GM21737 (cell line): ENCODE measurements at regions not wholly inside any gene's neighbourhood (a gene's known extent, or its start where the extent isn't known, plus 50 kb on each side); places are given as distances from the start of the nearest gene placed in this dataset.

ENCODE experiments used
- ATAC-seq: cut with Tn5 transposase; IDR thresholded peaks from one replicate; pipeline ENCODE4 v1.9.1; 2021; ENCODE audit warnings: mild to moderate bottlenecking, moderate library complexity; ENCODE audit not compliant: unreplicated experiment

- ATAC-seq = no peak
Measured at GRCh38 chr12:96132819-96133218, 61.4 kb upstream of the ELK3 start.

DNA sequence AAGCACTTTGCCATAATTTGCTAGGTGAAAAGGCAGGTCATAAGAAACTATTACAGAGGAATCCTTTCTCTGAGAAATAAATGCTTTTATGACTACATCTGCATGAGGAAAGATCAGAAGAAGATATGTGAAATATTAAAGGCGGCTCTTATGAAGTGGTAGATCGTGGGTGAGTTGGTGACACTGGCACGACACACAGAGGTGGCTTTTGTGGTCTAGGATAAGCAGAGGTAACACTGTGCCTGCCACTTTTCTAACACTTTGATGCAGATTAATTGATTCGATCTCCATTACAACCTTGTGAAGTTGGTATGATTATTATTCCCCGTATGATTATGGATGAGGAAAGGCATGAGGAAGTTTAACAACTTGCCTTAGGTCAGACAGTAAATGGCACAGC, 60.0 kb upstream of the ELK3 start:
- no peak for ATAC-seq

- ATAC-seq = no peak
Measured at GRCh38 chr12:96136161-96136560, 58.0 kb upstream of the ELK3 start.

DNA sequence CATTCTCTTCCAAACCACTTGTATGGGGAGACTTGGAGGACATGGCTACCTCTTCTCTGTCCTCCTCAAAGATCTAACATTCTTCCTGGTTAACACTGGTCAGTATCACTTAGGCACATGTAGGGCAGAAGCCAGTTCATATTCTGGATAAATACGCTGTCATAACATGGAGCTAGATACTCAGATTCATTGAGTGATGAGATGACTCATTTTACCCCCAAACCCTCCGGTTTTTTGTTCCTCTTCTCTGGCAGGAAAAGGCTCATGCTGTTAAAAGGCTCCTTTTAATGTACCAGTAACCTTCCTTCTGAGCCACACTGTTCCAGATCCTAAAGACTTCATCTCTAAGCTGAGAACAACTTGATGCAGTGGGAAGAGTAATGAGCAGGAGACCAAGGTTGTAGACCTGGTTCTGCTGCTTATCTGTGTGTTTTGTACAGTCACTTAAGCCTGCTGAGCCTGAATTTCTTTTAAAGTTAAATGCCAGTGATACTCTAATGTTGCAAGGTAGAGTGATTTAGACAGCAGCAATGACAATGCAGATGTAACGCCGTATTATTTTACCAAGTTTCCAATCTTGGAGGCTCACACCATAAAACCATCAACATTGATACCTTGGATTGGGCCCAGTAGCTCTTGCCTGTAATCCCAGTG, 57.3 kb upstream of the ELK3 start:
- ATAC-seq = no peak

DNA sequence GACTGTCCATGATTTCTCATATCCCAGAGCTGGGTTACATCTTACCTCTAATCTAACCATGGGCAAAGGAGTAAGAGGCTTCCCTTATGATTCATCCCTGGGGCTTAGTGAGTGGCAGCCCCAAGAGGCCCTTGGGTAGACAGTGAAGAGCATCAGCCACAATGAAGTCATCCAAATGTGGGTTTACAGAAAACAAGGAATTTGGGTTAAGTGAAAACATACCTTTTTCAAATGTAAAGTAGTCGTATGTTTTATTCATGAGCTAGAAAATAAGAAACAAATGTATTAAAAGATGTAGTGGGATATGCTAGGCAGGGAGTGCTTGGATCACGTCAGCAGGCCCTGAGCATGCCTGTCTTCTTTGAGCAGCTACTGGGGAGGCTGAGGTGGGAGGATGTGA, 54.0 kb upstream of the ELK3 start:
- no peak for ATAC-seq

DNA sequence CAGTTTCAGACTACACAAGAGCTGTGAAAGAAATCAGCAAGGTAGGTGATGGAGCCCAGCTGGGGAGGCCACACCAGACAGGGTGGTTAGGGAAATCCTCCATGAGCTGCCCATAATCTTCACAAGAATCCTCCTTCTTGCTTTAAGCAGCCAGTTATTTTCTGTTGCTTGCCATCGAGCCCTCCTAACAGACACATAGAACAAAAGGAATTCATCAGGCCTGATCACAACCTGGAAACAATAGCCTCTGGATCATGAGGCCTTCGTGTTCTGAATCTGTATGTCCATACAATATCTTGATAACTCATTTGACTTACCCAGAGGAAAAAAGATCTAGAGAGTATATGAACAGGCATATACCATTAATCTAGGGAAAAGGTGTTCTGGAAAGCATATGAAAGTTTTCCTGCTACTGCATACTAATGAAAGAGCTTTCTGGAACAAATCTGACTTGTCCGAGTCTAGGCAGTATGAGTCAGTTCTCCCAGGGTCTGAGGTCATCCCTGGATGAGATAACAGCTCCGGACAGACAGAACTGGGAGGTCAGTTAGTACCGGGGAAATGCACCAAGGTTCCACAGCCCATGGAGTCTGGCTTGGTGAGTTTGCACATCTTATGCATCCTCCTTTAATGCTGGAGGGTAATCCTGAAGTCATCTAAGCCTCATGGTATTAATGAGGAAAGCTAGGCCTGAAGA, 52.8 kb upstream of the ELK3 start:
- ATAC-seq = no peak

GRCh38 chr12:96143392-96143791, 50.8 kb upstream of the ELK3 start:
- ATAC-seq = no peak

DNA sequence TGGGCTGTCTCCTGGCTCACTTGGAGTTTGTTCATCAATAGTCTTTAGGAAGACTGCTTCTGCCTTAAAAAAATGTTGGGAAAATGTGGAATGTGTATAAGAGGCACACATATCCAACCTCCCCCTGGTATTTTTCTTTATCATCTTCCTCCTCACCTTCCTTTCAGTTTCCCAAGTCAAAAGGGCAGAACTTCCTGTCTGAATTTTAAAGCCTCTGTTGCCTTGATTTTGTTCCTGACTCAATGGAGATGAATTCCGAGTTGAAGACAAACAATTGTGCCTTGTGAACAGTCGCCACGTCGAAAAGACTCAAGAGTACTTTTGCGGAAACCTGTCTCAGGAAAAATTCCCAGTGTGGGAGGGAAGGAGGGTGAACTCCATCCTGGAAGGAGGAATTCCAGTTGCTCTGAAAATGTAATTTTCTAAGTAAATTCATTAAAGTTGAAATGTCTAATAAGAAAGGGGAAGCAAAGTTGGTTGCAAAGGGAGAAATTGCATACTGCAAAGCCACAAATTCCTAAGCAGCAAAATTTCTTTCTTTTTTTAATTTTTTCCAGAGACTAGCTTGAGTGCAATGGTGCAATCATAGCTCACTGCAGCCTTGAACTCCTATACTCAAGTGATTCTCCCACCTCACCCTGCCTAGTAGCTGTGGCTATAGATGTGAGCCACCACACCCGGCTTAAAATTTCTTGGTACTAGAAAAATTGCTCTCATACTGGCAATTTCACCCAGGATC, 50.2 kb upstream of the ELK3 start:
- ATAC-seq = no peak
